ENCODE measurements at regions not wholly inside any gene's neighbourhood (a gene's known extent, or its start where the extent isn't known, plus 50 kb on each side); places are given as distances from the start of the nearest gene placed in this dataset.
"Not testable (repeated sequence)": the region's sequence is repeated elsewhere in the genome, so short reads cannot be mapped to it uniquely, and the experiment has no call there.

DNA sequence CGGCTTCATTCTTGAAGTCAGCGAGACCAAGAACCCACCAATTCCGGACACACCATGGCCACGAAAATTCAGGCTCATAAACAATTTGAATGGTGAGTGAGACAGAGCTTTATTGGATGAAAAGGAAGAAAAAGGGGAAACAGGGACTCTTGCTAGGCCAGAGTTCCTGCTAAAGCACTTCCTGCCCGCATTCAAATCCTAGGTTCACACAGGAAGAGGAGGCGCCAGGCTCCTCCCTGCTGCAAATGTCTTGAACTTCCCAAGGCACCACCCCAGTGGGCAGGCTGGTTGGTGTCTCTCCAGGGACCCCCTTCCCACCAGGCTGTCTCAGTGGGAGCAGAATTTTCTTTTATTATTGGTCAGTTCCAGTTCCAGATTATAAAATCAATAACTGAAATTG lies 121.2 kb downstream of the FSCB start:
- DNase-seq (ENCODE audit: low spot score): no peak

DNA sequence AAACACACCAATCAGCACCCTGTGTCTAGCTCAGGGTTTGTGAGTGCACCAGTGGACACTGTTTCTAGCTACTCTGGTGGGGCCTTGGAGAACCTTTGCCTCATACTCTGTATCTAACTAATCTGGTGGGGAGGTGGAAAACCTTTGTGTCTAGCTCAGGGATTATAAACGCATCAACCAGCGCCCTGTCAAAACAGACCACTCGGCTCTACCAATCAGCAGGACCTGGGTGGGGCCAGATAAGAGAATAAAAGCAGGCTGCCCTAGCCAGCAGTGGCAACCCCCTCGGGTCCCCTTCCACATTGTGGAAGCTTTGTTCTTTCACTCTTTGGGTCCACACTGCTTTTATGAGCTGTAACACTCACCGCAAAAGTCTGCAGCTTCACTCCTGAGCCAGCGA lies 121.8 kb downstream of the FSCB start:
- not testable (repeated sequence) for DNase-seq (ENCODE audit: low spot score)

DNA sequence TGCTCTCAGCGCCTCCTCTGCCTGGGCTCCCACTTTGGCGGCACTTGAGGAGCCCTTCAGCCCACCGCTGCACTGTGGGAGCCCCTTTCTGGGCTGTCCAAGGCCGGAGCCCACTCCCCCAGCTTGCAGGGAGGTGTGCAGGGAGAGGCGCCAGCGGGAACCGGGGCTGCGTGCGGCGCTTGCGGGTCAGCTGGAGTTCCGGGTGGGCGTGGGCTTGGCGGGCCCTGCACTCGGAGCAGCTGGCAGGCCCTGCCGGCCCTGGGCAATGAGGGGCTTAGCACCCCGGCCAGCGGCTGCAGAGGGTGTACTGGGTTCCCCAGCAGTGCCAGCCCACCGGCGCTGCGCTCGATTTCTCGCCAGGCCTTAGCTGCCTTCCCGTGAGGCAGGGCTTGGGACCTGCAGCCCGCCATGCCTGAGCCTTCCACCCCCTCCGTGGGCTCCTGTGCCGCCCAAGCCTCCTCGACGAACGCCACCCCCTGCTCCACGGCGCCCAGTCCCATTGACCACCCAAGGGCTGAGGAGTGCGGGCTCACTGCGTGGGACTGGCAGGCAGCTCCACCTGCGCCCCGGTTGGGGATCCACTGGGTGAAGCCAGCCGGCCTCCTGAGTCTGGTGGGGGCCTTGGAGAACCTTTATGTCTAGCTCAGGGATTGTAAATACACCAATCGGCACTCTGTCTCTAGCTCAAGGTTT lies 122.3 kb downstream of the FSCB start:
- not testable (repeated sequence) for DNase-seq (ENCODE audit: low spot score)

DNA sequence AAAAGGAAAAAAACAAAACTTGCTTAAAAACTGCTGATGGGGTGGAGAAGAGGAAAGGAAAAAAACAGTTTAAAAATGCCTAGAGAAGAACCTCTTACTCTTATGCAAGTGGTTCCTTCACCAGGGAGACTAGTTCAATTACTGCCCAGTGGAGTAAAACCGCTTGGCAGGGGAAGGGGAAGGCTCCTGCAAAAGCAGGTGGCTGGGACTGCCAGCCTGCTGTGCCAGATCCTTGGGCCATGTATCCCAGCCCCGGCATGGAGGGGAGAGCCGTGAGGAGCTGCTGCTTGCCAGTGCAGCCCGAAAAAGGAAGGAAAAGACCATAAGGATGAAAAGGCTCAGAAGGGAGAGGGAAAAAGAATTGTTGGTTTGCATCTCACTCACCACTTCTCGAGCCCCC lies 123.0 kb downstream of the FSCB start:
- DNase-seq (ENCODE audit: low spot score): no peak

DNA sequence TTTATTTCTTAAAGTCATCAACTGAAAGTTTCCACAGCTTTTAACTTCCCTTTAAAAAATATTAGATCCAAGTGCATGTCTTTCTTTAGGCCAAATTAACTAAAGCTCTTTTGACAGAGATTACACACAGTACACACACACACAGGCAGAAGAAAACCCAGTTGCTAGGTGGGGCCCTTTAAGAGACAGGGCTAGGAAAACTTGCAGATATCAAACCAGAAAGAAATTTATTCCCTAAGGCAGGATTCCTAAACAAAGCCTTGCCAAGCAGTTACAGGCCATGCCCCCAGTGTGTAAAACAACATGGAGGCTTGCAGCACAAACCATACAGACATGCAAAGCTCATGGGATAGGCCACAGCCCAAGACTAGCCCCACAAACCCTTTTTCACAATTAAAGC lies 123.4 kb downstream of the FSCB start:
- no peak for DNase-seq (ENCODE audit: low spot score)

DNA sequence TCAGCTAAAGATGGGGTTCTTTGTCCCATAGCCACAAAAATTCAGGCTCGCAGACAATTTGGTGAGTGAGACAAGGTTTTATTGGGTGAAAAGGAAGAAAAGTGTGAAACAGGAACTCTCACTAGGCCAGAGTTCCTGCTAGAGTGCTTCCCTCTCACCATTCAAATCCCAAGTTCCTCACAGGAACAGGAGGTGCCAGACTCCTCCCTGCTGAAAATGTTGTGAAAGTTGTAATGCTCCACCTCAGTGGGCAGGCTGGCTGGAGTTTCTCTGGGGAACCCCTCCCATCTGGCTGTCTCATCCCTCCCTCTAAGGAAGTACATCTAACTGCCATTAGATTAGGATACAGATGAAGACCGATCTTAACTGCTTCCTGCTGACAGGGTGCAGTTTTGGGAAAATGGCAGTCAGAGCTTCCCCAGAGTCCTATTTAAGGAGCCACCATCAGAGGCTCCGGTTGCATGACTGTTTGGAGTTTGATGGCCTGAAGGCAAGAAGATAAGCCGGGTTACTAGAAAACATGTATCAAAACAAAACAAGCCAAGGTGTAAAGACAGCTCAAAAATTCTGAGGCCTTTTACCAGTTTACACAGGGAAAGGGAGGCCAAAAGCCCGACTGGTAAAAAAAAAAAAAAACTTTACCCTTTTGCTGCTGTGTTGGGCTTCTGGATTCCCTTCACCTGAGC lies 127.6 kb downstream of the FSCB start:
- DNase-seq (ENCODE audit: low spot score): no peak

DNA sequence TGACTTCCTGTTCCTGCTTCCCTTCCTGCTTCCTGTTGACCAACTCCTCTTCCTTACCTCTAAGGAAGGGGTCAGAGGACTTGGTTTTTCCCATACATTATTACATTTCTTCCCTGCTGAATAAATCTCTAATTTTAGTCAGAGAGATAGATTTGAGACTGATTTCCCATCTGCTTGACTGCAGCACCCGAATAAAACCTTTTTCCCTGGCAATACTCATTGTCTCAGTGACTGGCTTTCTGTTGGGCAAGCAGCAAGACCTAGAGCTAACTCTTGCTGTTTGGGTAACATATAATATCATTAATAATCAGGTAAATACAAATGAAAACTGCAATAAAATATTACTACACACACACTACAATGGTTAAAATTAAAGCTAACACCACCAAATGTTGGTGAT lies 132.2 kb downstream of the FSCB start:
- no peak for DNase-seq (ENCODE audit: low spot score)

DNA sequence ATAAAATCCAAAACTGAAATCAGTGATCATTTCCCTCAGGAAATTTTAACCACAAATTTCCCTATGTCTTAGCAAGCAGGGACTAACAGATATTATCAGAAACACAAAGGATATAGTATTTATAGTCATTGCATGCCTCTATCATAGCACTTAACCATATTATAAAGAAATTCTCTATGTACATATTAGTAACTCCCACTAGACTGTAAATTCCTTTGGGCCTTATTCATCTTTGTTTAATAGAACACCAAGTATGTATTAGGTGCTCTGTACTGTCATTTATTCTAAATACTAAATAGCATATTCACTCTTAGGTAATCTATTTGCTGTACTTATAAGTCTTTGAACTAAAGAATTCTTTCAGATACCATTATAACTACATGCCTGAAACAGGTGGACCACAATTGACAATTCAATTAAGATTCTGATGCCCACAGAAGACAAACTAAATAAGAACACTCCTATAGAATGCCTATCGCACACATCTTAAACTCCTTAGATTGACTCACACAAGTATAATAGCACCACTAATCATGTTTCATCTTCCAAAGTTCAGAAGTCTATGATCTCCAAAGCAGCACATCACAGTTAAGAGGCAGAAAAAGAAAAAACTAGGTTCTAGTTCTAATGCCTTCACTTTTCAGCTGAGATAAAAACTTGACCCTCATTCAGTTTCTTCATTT lies 134.1 kb downstream of the FSCB start:
- no peak for DNase-seq (ENCODE audit: low spot score)

DNA sequence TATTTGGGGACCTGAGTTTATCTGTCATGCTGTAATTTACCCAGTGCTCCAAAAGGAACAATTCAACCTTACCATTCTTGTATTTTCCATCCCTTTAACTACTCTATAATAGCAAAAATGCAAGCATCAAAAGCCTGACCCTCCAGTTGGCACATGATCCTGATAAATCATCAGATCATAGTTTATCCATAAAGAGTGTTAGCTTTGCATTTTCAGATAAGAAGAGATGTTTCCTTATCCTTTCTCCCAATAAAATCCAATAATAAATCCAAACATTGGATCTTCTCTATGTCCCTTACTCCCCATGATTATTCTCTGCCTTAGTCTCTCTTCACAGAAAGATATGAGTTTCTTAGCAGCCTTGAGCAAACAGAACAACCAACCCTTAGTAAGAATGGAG lies 134.9 kb downstream of the FSCB start:
- DNase-seq (ENCODE audit: low spot score): no peak

DNA sequence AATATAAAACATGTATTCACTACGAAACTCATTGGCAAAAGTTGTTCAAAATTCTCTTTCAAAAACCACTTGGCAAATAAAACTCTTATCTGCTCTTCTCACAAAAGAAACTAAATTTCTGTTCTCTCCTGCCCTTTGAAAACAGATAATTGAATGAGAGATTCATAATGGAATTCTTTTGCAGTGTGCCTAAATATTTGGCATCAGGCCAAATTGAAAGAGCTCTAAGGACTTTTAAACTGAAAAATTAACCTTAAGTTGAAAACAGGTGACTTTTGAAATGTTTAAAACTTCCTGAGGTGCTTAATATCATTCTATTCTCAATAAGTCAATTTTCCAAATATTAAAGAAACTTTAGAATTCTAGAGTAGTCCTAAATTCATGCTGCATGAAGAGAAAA lies 136.4 kb downstream of the FSCB start:
- DNase-seq (ENCODE audit: low spot score): no peak

DNA sequence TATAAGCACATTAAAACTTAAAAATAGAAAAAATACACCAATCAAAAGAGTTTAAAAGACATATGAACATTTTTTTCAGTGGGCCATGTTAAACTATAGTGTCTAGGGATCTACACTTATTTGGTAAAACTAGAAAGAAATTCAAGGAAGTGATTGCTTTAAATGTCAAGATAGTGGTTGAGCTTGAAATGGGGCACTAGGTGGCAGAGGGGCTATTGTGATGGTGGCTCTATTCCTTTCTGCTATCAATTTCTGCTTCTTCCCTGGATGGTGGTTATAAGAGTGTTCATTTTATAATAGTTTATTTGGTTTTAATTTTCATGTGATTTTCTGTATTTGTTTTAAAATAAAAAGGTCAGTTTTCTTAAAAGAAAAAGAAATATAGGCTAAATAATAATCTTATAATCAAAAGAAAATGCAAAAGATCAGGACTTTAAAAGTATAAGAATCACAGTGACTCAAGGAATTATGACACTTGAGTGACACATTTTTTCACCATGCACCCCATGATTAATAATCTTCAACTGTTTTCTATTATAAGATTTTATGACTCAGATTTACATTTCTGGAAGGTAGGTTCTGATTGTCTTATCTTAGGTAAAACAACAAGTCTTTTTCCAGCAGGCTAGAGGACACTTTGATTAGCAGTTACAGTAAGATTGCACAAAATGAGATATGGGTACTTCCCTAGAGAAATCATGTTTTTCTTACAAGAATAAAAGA lies 137.5 kb downstream of the FSCB start:
- DNase-seq (ENCODE audit: low spot score): no peak

DNA sequence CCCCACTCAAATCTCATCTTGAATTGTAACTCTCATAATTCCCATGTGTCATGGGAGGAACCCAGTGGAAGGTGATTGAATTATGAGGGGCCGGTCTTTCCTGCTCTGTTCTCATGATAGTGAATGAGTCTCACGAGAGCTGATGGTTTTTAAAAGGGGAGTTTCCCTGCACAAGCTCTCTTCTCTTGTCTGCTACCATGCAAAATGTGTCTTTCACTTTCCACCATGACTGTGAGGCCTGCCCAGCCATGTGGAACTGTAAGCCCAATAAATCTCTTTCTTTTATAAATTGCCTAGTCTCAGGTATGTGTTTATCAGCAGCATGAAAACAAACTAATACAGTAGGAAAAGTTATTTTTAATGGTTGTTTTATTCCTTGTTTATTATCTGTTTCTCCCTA lies 146.0 kb downstream of the FSCB start:
- DNase-seq (ENCODE audit: low spot score): no peak

DNA sequence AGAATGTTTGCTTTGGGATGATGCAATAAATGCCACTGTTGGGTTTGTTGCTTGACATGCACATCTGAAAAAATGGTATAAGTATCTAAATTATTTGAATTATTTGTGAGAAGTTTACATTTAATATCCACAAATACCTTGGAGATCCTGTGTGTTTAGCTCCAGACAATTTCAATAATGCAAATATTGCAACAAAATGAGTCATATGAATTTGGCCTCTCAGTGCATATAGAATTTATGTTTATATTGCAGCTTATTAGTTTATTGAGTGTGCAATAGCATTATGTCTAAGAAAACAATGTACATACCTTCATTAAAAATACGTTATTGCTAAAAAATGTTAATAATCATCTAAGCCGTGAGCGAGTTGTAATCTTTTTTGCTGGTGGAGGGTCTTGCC lies 153.3 kb downstream of the FSCB start:
- no peak for DNase-seq (ENCODE audit: low spot score)

DNA sequence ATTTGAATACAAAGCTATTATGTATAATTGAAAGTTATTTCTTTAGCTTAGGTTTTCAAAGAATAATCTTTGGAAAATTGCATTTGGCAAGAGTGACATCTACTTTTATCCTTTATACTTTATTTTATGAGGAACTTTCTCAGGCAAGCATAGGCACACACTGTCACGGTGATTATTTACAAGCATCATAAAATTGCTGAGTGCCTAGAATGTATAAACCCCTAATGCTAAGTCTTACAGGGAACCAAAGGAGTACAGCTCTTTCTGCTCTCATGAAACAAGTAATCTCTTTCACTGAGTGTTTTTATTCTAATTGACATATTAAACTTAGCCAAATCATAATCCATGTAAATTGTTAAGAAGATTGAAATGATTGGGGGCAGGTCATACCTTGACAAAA lies 154.9 kb downstream of the FSCB start:
- no peak for DNase-seq (ENCODE audit: low spot score)

DNA sequence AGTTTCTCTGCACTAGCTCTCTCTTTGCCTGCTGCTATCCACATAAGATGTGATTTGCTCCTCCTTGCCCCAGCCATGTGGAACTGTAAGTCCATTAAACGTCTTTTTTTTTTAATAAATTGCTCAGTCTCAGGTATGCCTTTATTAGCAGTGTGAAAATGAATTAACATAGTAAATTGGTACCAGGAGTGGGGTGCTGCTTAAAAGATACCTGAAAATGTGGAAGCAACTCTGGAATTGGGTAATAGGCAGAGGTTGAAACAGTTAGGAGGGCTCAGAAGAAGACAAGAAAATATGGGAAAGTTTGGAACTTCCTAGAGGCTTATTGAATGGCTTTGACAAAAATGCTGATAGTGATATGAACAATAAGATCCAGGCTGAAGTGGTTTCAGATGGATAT lies 159.8 kb downstream of the FSCB start:
- no peak for DNase-seq (ENCODE audit: low spot score)

DNA sequence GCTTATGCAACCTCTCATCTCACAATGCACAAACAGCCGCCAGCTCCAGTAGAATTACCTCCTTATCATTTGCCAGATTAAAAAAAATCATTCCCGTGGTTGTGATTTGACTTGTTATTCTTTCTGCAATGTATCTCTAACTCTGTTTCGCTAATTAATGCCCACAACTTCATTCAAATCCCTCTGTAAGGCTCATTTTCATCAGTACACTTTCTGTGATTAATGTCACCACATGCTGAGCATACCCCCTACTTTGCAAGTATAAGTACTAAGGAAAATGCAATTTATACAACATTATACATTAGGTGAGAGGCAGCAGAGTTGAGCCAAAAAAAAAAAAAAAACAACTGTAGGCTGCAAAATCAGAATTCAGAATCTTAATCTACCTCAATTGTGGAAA lies 166.0 kb downstream of the FSCB start:
- DNase-seq (ENCODE audit: low spot score): no peak

DNA sequence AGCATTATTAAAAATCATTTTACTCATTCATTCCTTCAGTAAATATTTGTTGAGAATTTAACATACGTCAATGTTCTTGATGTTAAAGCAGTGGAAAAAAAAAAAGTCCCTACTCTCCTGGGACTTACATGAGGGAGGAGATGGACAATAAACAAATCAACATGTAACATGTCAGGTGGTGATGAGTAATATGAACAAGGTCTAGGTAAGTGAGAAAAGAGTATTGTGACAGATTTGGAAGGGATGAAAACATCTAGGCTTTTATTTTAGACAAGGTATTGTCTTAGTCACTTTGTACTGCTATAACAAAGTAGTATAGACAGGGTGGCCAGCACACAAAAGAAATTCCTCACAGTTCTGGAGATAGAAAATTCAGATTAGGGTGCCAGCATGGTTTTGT lies 167.2 kb downstream of the FSCB start:
- DNase-seq (ENCODE audit: low spot score): no peak

DNA sequence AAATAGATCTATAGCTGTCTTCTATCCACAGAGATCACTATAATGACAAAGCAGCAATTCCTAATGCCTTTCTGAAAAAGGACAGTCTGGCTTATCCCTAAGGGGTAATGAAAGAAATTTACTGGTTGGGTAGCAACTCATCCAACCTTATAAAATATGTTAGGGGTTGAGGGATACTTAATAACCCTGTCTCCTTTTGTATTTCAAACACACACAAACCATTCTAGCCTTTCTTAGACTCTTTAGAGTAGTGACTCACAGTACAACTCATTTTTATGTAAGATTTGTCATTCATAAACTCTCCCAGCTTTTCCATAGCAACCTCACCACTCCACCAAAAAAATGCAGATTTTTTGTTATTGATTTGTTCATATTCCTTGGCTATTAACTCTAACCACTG lies 167.9 kb downstream of the FSCB start:
- DNase-seq (ENCODE audit: low spot score): no peak

DNA sequence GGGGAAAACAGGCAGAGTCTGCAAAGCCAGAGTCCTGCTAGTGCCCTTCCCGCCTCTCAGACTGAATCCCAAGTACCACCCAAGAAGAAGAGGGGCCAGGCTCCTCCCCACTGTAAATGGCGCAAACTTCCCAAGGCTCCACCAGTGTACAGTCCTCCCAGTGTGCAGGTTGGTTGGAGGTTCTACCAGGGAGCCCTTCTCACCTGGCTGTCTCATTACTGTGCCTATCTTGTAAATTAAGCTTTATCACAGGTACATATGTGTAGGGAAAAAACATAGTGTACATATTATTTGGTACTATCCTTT lies 189.7 kb downstream of the FSCB start:
- no peak for DNase-seq (ENCODE audit: low spot score)

DNA sequence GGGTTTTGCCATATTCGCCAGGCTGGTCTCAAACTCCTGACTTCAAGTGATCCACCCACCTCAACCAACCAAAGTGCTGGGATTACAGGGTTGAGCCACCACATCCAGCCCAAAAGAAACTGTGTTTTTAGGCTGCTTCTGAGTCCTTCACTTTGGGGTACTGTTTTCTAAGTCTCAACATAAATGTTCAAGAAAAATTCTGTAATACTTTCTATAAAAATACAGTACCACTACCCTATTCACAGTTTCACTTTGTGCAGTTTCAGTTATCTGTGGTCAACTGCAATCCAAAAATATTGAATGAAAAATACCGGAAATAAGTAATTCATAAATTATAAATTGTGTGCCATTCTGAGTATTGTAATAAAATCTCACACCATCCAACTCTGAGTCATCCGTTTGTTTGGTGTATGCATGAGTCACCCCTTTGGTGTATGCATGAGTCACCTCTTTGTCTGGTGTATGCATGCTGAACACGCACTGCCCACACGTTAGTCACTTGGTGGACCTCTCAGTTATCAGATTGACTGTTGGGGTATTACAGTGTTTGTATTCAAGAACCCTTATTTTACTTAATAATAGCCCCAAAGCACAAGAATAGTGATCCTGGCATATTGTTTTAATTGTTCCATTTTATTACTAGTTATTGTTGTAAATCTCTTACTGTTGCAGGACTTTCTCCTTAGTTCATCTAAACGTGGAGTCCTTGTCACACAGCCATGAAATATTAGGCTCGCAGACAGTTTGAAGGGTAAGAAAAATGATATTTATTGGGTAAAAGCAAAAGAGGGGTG lies 190.2 kb downstream of the FSCB start:
- peak; percentile 89 for DNase-seq (ENCODE audit: low spot score)

DNA sequence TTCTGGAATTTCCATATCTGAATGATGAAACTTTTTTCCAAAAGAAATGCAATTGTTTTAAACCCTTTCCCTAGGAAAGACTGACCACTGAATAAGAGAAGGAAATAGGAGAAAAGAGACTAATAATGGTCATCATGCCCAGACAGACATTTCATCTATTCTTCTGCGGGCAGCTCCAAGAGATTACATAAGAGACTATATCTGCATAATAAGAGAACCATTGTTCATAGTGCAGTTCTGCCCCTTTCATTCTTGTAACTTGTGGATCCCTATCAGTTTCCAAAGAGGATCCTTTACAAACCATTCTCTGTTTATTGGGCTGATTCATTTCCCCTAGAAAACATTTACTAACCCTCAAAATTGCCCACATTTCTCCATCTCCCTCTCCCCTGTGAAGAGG lies 197.8 kb downstream of the FSCB start:
- no peak for DNase-seq (ENCODE audit: low spot score)

DNA sequence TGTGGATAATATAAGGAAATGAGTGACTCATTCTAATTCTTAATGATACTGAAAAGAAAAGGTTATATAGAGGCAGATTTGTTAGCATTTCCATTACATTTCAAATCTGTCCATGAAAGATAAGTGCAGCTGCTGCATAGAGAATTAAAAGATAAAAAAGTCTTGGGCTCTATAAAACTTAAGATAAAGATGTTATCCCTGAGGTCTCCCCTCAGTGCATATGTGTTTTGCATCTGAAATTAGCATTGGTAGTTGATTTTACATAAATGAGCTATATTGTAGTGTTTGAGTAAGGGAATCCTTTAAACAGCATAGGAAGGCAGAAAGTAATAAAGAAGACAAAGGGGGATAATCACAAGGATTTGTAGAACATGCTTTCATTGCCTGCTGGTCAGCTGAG lies 206.2 kb downstream of the FSCB start:
- no peak for DNase-seq (ENCODE audit: low spot score)
